Testis (tissue), 2 donors: ENCODE measurements at regions not wholly inside any gene's neighbourhood (a gene's known extent, or its start where the extent isn't known, plus 50 kb on each side); places are given as distances from the start of the nearest gene placed in this dataset.

Source experiments
- DNase-seq: peaks from one replicate; pipeline ENCODE4 v3.0.0-alpha.2; 2019
- H3K27ac ChIP-seq, 2 donors: fragments of 200-600 bp; sonication (generic); one replicate each; pipeline ENCODE4 v1.5.1; 2019
- H3K27me3 ChIP-seq: fragments of 200-600 bp; sonication (generic); one replicate; pipeline ENCODE4 v1.5.1; 2019
- H3K36me3 ChIP-seq: fragments of 200-600 bp; sonication (generic); one replicate; pipeline ENCODE4 v1.5.1; 2017; ENCODE audit warnings: low read depth; ENCODE audit errors: missing control alignments
- H3K4me1 ChIP-seq: fragments of 200-600 bp; sonication (generic); one replicate; pipeline ENCODE4 v1.5.1; 2019
- H3K4me3 ChIP-seq, 2 donors: fragments of 200-600 bp; sonication (generic); one replicate each; pipeline ENCODE4 v1.5.1; 2017 to 2019
- H3K9me3 ChIP-seq: fragments of 200-600 bp; sonication (generic); one replicate; pipeline ENCODE4 v1.5.1; 2017
- POLR2A ChIP-seq: fragments of 450-650 bp; IDR thresholded peaks from one replicate; pipeline ENCODE4 v1.6.1; 2017; ENCODE audit warnings: antibody characterized with exemption, mild to moderate bottlenecking, moderate library complexity
- WGBS, 2 donors: methylation state at CpG; one replicate each; pipeline ENCODE4 v1.1.5; 2018; 5-methylcytosine and 5-hydroxymethylcytosine counted together
- intact Hi-C: fragments of 100-400 bp; cut with DNase I; formaldehyde crosslinking; loops from one replicate; pipeline ENCODE4 v1.15.1; 2023; ENCODE audit warnings: low total_unique reads
- TF ChIP-seq, protein P1 (sequence below), 3 experiments: fragments of 450-650 bp in 2 of 3; fragments of 200-600 bp in 1 of 3; sonication (generic) in 1 of 3; IDR thresholded peaks; one replicate each; pipeline ENCODE4 v1.5.1; 2016 to 2019; ENCODE audit warnings: antibody characterized with exemption in 3 of 3, mild to moderate bottlenecking in 2 of 3, moderate library complexity in 1 of 3

- TF ChIP-seq, protein P1, sequence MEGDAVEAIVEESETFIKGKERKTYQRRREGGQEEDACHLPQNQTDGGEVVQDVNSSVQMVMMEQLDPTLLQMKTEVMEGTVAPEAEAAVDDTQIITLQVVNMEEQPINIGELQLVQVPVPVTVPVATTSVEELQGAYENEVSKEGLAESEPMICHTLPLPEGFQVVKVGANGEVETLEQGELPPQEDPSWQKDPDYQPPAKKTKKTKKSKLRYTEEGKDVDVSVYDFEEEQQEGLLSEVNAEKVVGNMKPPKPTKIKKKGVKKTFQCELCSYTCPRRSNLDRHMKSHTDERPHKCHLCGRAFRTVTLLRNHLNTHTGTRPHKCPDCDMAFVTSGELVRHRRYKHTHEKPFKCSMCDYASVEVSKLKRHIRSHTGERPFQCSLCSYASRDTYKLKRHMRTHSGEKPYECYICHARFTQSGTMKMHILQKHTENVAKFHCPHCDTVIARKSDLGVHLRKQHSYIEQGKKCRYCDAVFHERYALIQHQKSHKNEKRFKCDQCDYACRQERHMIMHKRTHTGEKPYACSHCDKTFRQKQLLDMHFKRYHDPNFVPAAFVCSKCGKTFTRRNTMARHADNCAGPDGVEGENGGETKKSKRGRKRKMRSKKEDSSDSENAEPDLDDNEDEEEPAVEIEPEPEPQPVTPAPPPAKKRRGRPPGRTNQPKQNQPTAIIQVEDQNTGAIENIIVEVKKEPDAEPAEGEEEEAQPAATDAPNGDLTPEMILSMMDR (IDR thresholded peaks at IDR 0.05): no peak
- no peak for TF ChIP-seq POLR2A
- intact Hi-C loops: no loop called here
- Histone ChIP-seq H3K27ac (no peak overlapping the region), H3K36me3 (no peaks in the 10 kb centered on the region), H3K27me3 (no peaks in the 10 kb centered on the region), H3K4me1 (no peaks in the 10 kb centered on the region), H3K9me3 (no peaks in the 10 kb centered on the region), H3K4me3 (no peak overlapping the region)
- no peak for DNase-seq
- 61 to 75% methylated on average over 6 of the region's 6 CpGs for WGBS, 2 donors
Measured at GRCh38 chr5:82673057-82673809, 395.1 kb upstream of the RPS23 start.

GRCh38 chr5:82670692-82671091 is 392.5 kb upstream of the RPS23 start:
- Histone ChIP-seq H3K27me3 (no peaks in the 10 kb centered on the region), H3K4me1 (no peaks in the 10 kb centered on the region), H3K9me3 (no peaks in the 10 kb centered on the region), H3K36me3 (no peaks in the 10 kb centered on the region), H3K27ac (no peak overlapping the region), H3K4me3 (no peak overlapping the region)
- no peak for DNase-seq
- intact Hi-C loops: no loop called here
- 73 to 88% methylated on average over 3 of the region's 3 CpGs for WGBS, 2 donors
- TF ChIP-seq POLR2A: no peak
- TF ChIP-seq, protein P1 (IDR thresholded peaks at IDR 0.05): no peak

- H3K9me3 ChIP-seq: no peaks in the 10 kb centered on the region
- H3K36me3 ChIP-seq: no peaks in the 10 kb centered on the region
- TF ChIP-seq POLR2A: no peak
- TF ChIP-seq, protein P1 (IDR thresholded peaks at IDR 0.05): no peak
- H3K4me1 ChIP-seq: no peaks in the 10 kb centered on the region
- 96 to 97% methylated on average over 1 of the region's 1 CpG for WGBS, 2 donors
- no peak overlapping the region for H3K27ac ChIP-seq
- intact Hi-C loops: no loop called here
- H3K4me3 ChIP-seq: no peak overlapping the region
- no peaks in the 10 kb centered on the region for H3K27me3 ChIP-seq
- DNase-seq: no peak
Measured at GRCh38 chr5:82669720-82670119, 391.6 kb upstream of the RPS23 start.

DNA sequence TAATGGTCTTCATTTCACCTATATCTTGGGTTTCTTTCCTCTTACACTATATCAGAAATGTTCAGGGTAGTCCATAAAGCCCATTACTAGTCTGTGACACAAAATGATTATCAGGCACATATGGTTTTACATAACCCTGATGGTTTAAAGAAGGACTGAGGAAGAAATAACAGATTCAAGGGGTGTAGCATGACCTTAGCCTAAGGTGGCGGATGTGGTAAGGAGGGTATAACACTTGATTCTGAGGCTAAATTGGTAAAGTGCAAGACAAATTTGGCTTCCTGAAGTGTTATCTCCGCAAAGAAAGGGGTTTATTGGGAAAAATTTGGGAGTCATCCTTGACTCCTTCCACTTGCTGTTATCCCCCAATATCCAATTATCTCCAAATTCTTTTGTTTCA is 388.2 kb upstream of the RPS23 start:
- H3K27me3 ChIP-seq: no peaks in the 10 kb centered on the region
- 93 to 97% methylated on average over 2 of the region's 2 CpGs for WGBS, 2 donors
- TF ChIP-seq, protein P1 (IDR thresholded peaks at IDR 0.05): no peak
- no peak for TF ChIP-seq POLR2A
- H3K9me3 ChIP-seq: no peaks in the 10 kb centered on the region
- no peak for DNase-seq
- no peak overlapping the region for H3K4me3 ChIP-seq
- H3K36me3 ChIP-seq: no peaks in the 10 kb centered on the region
- H3K4me1 ChIP-seq: peaks cover 7% of the 10 kb centered on the region
- no peak overlapping the region for H3K27ac ChIP-seq
- intact Hi-C loops: no loop called here

- Histone ChIP-seq H3K9me3 (no peaks in the 10 kb centered on the region), H3K36me3 (no peaks in the 10 kb centered on the region), H3K4me3 (no peak overlapping the region), H3K27ac (no peak overlapping the region), H3K4me1 (peaks cover 7% of the 10 kb centered on the region), H3K27me3 (no peaks in the 10 kb centered on the region)
- 71 to 82% methylated on average over 3 of the region's 3 CpGs for WGBS, 2 donors
- TF ChIP-seq, protein P1 (IDR thresholded peaks at IDR 0.05): no peak
- TF ChIP-seq POLR2A: no peak
- intact Hi-C loops: no loop called here
- no peak for DNase-seq
Measured at GRCh38 chr5:82664732-82665131, 386.6 kb upstream of the RPS23 start.
